PC-9 (cell line): ENCODE measurements at regions not wholly inside any gene's neighbourhood (a gene's known extent, or its start where the extent isn't known, plus 50 kb on each side); places are given as distances from the start of the nearest gene placed in this dataset.
"Not testable (repeated sequence)": the region's sequence is repeated elsewhere in the genome, so short reads cannot be mapped to it uniquely, and the experiment has no call there.

ENCODE experiments used
- BruUV-seq: library from RNA; stranded (reverse); fragments of 400-500 nt; replicated peaks from 2 replicates; lab custom pipeline; 2021; lab: Mats Ljungman, UMichigan
- CTCF ChIA-PET: fragments of 300-600 bp; sonication (Branson Sonifier 250); formaldehyde crosslinking; loops from one replicate; lab custom pipeline; 2022; ENCODE audit warnings: antibody characterized with exemption; lab: Charles Lee
- POLR2A ChIA-PET: fragments of 300-600 bp; sonication (Branson Sonifier 250); formaldehyde crosslinking; loops from one replicate; lab custom pipeline; 2022; ENCODE audit warnings: antibody characterized with exemption; ENCODE audit not compliant: unreplicated experiment; lab: Charles Lee
- DNase-seq, 2 experiments: peaks; one replicate each; pipeline versions ENCODE4 v3.0.0 to v3.0.0-alpha.2; 2015 to 2022; ENCODE audit warnings: mixed read lengths in 1 of 2
- H2AFZ ChIP-seq: fragments of 200-600 bp; sonication (generic); 2 replicates; pipeline ENCODE4 v1.8.1; 2017; ENCODE audit warnings: antibody characterized with exemption
- H3F3A ChIP-seq: fragments of 200-600 bp; sonication (generic); 2 replicates; pipeline ENCODE4 v1.8.1; 2017; ENCODE audit warnings: antibody characterized with exemption, mild to moderate bottlenecking, low read depth; ENCODE audit not compliant: insufficient read depth
- H3K27ac ChIP-seq: fragments of 200-600 bp; sonication (generic); 2 replicates; pipeline ENCODE4 v1.6.1; 2016; ENCODE audit warnings: mixed run types
- H3K27me3 ChIP-seq: fragments of 200-600 bp; sonication (generic); 2 replicates; pipeline ENCODE4 v1.6.1; 2016; ENCODE audit warnings: low read depth, mixed run types; ENCODE audit not compliant: insufficient read depth
- H3K36me3 ChIP-seq: fragments of 200-600 bp; sonication (generic); 2 replicates; pipeline ENCODE4 v1.6.1; 2016; ENCODE audit warnings: low read depth, mixed run types
- H3K4me1 ChIP-seq: fragments of 200-600 bp; sonication (generic); replicated peaks from 2 replicates; pipeline ENCODE4 v1.6.1; 2016; ENCODE audit warnings: mixed run types; ENCODE audit not compliant: insufficient read depth
- H3K4me2 ChIP-seq: fragments of 200-600 bp; sonication (generic); 2 replicates; pipeline ENCODE4 v1.6.1; 2017; ENCODE audit warnings: mixed run types
- H3K4me3 ChIP-seq: fragments of 200-600 bp; sonication (generic); 2 replicates; pipeline ENCODE4 v1.6.1; 2016; ENCODE audit warnings: mixed run types
- H3K79me2 ChIP-seq: fragments of 200-600 bp; sonication (generic); 2 replicates; pipeline ENCODE4 v1.6.1; 2017; ENCODE audit warnings: low read depth, mixed run types
- H3K9me2 ChIP-seq: fragments of 200-600 bp; sonication (generic); 2 replicates; pipeline ENCODE4 v1.8.1; 2017; ENCODE audit warnings: mild to moderate bottlenecking; ENCODE audit not compliant: insufficient read depth
- H3K9me3 ChIP-seq: fragments of 200-600 bp; sonication (generic); 2 replicates; pipeline ENCODE4 v1.8.1; 2016; ENCODE audit warnings: low read depth; ENCODE audit not compliant: insufficient read depth
- H4K20me1 ChIP-seq: fragments of 200-600 bp; sonication (generic); 2 replicates; pipeline ENCODE4 v1.8.1; 2017; ENCODE audit not compliant: insufficient read depth
- CTCF ChIP-seq: fragments of 200-600 bp; sonication (generic); conservative IDR thresholded peaks from 2 replicates; pipeline ENCODE4 v1.6.1; 2017; ENCODE audit warnings: mixed run types, antibody characterized with exemption, mild to moderate bottlenecking, moderate library complexity
- EZH2 ChIP-seq: fragments of 200-600 bp; sonication (generic); IDR thresholded peaks from 2 replicates; pipeline ENCODE4 v1.8.0; 2017; ENCODE audit warnings: antibody characterized with exemption, low read depth
- intact Hi-C: fragments of 100-400 bp; cut with micrococcal nuclease; formaldehyde crosslinking; loops from one replicate; pipeline ENCODE4 v1.10.0; 2022; ENCODE audit not compliant: unreplicated experiment

GRCh38 chr3:65004306-65004705 is 316.5 kb upstream of the ADAMTS9 start:
- Histone ChIP-seq H3K36me3 (no peaks in the 10 kb centered on the region), H3K4me3 (no peak overlapping the region), H3K27ac (no peak overlapping the region), H3K79me2 (no peaks in the 10 kb centered on the region), H3F3A (no peaks in the 10 kb centered on the region), H3K9me2 (no peaks in the 10 kb centered on the region), H3K9me3 (no peaks in the 10 kb centered on the region), H4K20me1 (no peaks in the 10 kb centered on the region), H3K4me2 (no peak overlapping the region), H3K27me3 (no peaks in the 10 kb centered on the region), H3K4me1 (peaks cover 18% of the 10 kb centered on the region), H2AFZ (no peak overlapping the region)
- ChIA-PET CTCF (no interaction called here), POLR2A (no interaction called here)
- no peak for DNase-seq
- intact Hi-C loops = no loop called here
- no TSS peak for BruUV-seq
- no peak for TF ChIP-seq CTCF
- TF ChIP-seq EZH2 = no peak

DNA sequence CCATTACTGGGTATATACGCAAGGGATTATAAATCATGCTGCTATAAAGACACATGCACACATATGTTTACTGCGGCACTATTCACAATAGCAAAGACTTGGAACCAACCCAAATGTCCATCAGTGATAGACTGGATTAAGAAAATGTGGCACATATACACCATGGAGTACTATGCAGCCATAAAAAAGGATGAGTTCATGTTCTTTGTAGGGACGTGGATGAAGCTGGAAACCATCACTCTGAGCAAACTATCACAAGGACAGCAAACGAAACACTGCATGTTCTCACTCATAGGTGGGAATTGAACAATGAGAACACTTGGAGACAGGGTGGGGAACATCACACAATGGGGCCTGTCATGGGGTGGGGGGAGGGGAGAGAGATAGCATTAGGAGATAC is 313.3 kb upstream of the ADAMTS9 start:
- H3F3A ChIP-seq, intact Hi-C loops: not testable (repeated sequence)

GRCh38 chr3:64998317-64998716 is 310.5 kb upstream of the ADAMTS9 start:
- no peak overlapping the region for H2AFZ ChIP-seq
- no peaks in the 10 kb centered on the region for H3K36me3 ChIP-seq
- H3K4me3 ChIP-seq = no peak overlapping the region
- H3K27ac ChIP-seq = no peak overlapping the region
- TF ChIP-seq EZH2 = no peak
- no peak for TF ChIP-seq CTCF
- H3K4me2 ChIP-seq = no peak overlapping the region
- no peaks in the 10 kb centered on the region for H3F3A ChIP-seq
- ChIA-PET POLR2A (no interaction called here), CTCF (no interaction called here)
- H3K27me3 ChIP-seq = no peaks in the 10 kb centered on the region
- DNase-seq = no peak
- H3K79me2 ChIP-seq = no peaks in the 10 kb centered on the region
- H4K20me1 ChIP-seq = no peaks in the 10 kb centered on the region
- no TSS peak for BruUV-seq
- intact Hi-C loops = no loop called here
- no peaks in the 10 kb centered on the region for H3K9me3 ChIP-seq
- H3K9me2 ChIP-seq = no peaks in the 10 kb centered on the region
- H3K4me1 ChIP-seq = no peaks in the 10 kb centered on the region

More for the DNA sequence above, 313.3 kb upstream of the ADAMTS9 start:
- H3K27me3 ChIP-seq, H3K4me3 ChIP-seq, H3K4me1 ChIP-seq, POLR2A ChIA-PET, H3K9me2 ChIP-seq, H3K9me3 ChIP-seq, BruUV-seq, DNase-seq, CTCF ChIA-PET, H3K79me2 ChIP-seq, H3K27ac ChIP-seq, H2AFZ ChIP-seq, H3K4me2 ChIP-seq, H4K20me1 ChIP-seq, H3K36me3 ChIP-seq: not testable (repeated sequence)

DNA sequence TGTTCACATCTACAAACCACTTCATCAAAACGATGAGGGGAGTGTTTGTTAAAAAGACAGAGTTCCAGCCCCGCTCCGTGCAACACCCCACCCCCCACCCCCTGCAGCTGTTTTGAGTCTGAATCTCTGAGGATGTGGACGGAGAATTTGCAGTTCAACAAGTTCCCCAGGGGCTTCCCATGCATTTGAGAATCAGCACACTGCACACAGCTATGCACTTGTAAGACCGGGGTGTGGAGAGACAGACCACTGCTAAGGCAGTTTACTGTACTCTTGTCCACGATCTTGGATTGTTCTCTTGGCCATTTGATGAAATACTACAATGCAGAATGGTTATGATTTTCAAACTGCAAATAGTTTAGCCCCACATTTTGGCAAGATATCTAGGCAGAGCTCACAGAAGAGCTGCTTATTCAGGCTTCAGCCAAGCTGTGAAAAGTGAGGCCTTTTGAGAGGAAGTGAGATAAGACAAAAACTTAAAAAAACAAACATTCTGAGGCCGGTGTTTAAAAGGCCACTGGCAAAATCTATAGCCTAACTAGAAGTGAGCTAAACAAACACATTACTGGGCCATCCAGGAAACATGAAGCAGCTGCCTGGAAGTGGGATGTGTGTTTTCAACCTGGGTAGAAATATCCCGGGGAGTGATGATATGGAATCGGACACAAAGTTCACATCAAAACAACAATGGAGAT is 308.2 kb upstream of the ADAMTS9 start:
- BruUV-seq = no TSS peak
- Histone ChIP-seq H2AFZ (no peak overlapping the region), H3K36me3 (no peaks in the 10 kb centered on the region), H3K4me1 (no peaks in the 10 kb centered on the region), H3K4me2 (no peak overlapping the region), H3K9me3 (no peaks in the 10 kb centered on the region; the same call in 1 of the 2 replicates), H3F3A (no peaks in the 10 kb centered on the region), H3K9me2 (no peaks in the 10 kb centered on the region), H3K27me3 (no peaks in the 10 kb centered on the region), H3K79me2 (no peaks in the 10 kb centered on the region), H4K20me1 (no peaks in the 10 kb centered on the region), H3K27ac (no peak overlapping the region), H3K4me3 (no peak overlapping the region)
- intact Hi-C loops = no loop called here
- DNase-seq = no peak
- CTCF ChIA-PET = no interaction called here
- POLR2A ChIA-PET = no interaction called here
- no peak for TF ChIP-seq CTCF
- TF ChIP-seq EZH2 = no peak
